ENCODE measurements at regions not wholly inside any gene's neighbourhood (a gene's known extent, or its start where the extent isn't known, plus 50 kb on each side); places are given as distances from the start of the nearest gene placed in this dataset.
"Not testable (repeated sequence)": the region's sequence is repeated elsewhere in the genome, so short reads cannot be mapped to it uniquely, and the experiment has no call there.

GRCh38 chr11:24415955-24416636 is 80.8 kb upstream of the LUZP2 start:
- H3K4me3 ChIP-seq; ATAC-seq (replicated peaks in 6 of 8); in situ Hi-C loops (cut with MboI; ENCODE audit: low pct_unique_long_range_greater_than_20kb in 2 of 9, low sequenced_read_pairs in 9 of 9, unreplicated experiment in 9 of 9); H3K4me1 ChIP-seq (replicated peaks in 1 of 2); H3K27ac ChIP-seq: not testable (repeated sequence)
- WGBS, 10 experiments: no CpG with 5 or more reads among the region's 34 CpGs

- ATAC-seq (replicated peaks in 6 of 8): no peak
- in situ Hi-C loops (cut with MboI; ENCODE audit: low pct_unique_long_range_greater_than_20kb in 2 of 9, low sequenced_read_pairs in 9 of 9, unreplicated experiment in 9 of 9): no loop called here
- 47 to 100% (median 86%) methylated on average over 1 to 3 of the region's 3 CpGs for WGBS, 10 experiments
- Histone ChIP-seq H3K4me3 (no peak overlapping the region), H3K27ac (no peak overlapping the region), H3K4me1 (replicated peaks in 1 of 2) (no peaks in the 10 kb centered on the region)
Observed at GRCh38 chr11:24421766-24422165, 75.1 kb upstream of the LUZP2 start.

- H3K27ac ChIP-seq: no peak overlapping the region
- H3K4me1 ChIP-seq (replicated peaks in 1 of 2): no peaks in the 10 kb centered on the region
- H3K4me3 ChIP-seq: no peak overlapping the region
- 0 to 100% (median 71%) methylated on average over 1 of the region's 1 CpG for WGBS, 10 experiments
- in situ Hi-C loops (cut with MboI; ENCODE audit: low pct_unique_long_range_greater_than_20kb in 2 of 9, low sequenced_read_pairs in 9 of 9, unreplicated experiment in 9 of 9): no loop called here
- no peak for ATAC-seq (replicated peaks in 6 of 8)
Observed at GRCh38 chr11:24422376-24422775, 74.5 kb upstream of the LUZP2 start.

GRCh38 chr11:24437123-24437522 is 59.7 kb upstream of the LUZP2 start:
- no peak overlapping the region for H3K27ac ChIP-seq
- in situ Hi-C loops (cut with MboI; ENCODE audit: low pct_unique_long_range_greater_than_20kb in 2 of 9, low sequenced_read_pairs in 9 of 9, unreplicated experiment in 9 of 9): no loop called here
- 0 to 100% (median 77%) methylated on average over 1 to 3 of the region's 4 CpGs for WGBS, 10 experiments
- no peak overlapping the region for H3K4me3 ChIP-seq
- no peaks in the 10 kb centered on the region for H3K4me1 ChIP-seq (replicated peaks in 1 of 2)
- ATAC-seq (replicated peaks in 6 of 8): no peak

Measured in motor neuron (in vitro differentiated cells).